ENCODE measurements at regions not wholly inside any gene's neighbourhood (a gene's known extent, or its start where the extent isn't known, plus 50 kb on each side); places are given as distances from the start of the nearest gene placed in this dataset.

- DNase-seq: no peak
- Mint-ChIP-seq H3K4me1 (ENCODE audit: low read depth, unreplicated experiment) (no peaks in the 10 kb centered on the region), H3K36me3 (ENCODE audit: insufficient read depth, unreplicated experiment) (no peaks in the 10 kb centered on the region), H3K9me3 (ENCODE audit: unreplicated experiment) (no peaks in the 10 kb centered on the region), H3K4me3 (ENCODE audit: unreplicated experiment) (no peak overlapping the region), H3K27ac (ENCODE audit: unreplicated experiment) (no peak overlapping the region), H3K27me3 (ENCODE audit: insufficient read depth, unreplicated experiment) (peaks cover 2% of the 10 kb centered on the region)
- intact Hi-C loops (cut with micrococcal nuclease; ENCODE audit: unreplicated experiment): no loop called here
- BruUV-seq (replicated peaks): no TSS peak
- no peaks in the 10 kb centered on the region for H3K9me3 ChIP-seq
- no peak overlapping the region for H3K4me3 ChIP-seq (ENCODE audit: low read depth, low read length)
- H3K36me3 ChIP-seq (ENCODE audit: control insufficient read depth, insufficient read depth, low read length): no peaks in the 10 kb centered on the region
- POLR2A ChIA-PET: no interaction called here
- no peaks in the 10 kb centered on the region for H3K27me3 ChIP-seq (replicated peaks; ENCODE audit: control insufficient read depth, insufficient read depth, low read length)
- TF ChIP-seq, protein P1, sequence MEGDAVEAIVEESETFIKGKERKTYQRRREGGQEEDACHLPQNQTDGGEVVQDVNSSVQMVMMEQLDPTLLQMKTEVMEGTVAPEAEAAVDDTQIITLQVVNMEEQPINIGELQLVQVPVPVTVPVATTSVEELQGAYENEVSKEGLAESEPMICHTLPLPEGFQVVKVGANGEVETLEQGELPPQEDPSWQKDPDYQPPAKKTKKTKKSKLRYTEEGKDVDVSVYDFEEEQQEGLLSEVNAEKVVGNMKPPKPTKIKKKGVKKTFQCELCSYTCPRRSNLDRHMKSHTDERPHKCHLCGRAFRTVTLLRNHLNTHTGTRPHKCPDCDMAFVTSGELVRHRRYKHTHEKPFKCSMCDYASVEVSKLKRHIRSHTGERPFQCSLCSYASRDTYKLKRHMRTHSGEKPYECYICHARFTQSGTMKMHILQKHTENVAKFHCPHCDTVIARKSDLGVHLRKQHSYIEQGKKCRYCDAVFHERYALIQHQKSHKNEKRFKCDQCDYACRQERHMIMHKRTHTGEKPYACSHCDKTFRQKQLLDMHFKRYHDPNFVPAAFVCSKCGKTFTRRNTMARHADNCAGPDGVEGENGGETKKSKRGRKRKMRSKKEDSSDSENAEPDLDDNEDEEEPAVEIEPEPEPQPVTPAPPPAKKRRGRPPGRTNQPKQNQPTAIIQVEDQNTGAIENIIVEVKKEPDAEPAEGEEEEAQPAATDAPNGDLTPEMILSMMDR (IDR thresholded peaks at IDR 0.05; ENCODE audit: insufficient read depth in 1 of 2, low read depth in 1 of 2, low read length in 1 of 2, severe bottlenecking in 1 of 2, unreplicated experiment in 1 of 2): no peak
- CTCF ChIA-PET: no interaction called here
- H3K4me1 ChIP-seq: no peaks in the 10 kb centered on the region
Observed at GRCh38 chr20:21862956-21863355, 157.5 kb downstream of the PAX1 start.

DNA sequence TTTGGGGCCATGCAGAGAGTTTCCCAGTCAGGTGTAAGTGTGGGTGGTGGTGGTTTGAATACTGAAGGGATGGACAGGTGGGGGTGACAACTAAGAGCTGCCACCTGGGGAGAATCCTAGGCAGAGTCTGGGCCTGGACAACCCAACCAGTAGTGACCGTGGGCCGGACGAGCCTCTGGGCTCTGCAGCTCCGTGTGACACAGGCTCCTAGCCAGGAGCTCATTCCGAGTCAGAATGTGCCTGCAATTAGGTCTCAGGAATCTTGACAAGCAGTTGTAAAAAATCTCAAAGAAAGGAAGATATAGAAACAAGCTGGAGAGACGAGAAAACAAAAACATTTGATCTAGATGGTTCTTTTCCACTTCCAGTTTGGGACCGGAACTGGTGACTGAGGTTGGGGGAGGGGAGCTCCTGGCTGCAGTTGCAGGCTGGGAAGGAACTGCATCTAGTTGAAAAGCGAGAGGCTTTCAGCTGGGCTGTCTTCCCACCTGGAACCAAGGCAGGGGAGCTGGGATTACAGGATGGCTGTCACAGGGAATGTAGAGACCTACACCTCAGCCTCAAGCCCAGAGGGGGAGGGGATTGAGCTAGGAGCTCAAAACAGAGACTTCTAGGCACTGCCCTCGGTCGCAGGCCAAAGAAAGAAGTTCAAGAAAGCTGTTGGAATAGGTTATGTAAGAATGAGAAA is 156.9 kb downstream of the PAX1 start:
- no peak for DNase-seq
- Histone ChIP-seq H3K36me3 (ENCODE audit: control insufficient read depth, insufficient read depth, low read length) (no peaks in the 10 kb centered on the region), H3K27me3 (replicated peaks; ENCODE audit: control insufficient read depth, insufficient read depth, low read length) (no peaks in the 10 kb centered on the region), H3K4me3 (ENCODE audit: low read depth, low read length) (no peak overlapping the region), H3K4me1 (no peaks in the 10 kb centered on the region), H3K9me3 (no peaks in the 10 kb centered on the region)
- peaks cover 2% of the 10 kb centered on the region for H3K27me3 Mint-ChIP-seq (ENCODE audit: insufficient read depth, unreplicated experiment)
- POLR2A ChIA-PET: no interaction called here
- BruUV-seq (replicated peaks): no TSS peak
- H3K9me3 Mint-ChIP-seq (ENCODE audit: unreplicated experiment): no peaks in the 10 kb centered on the region
- CTCF ChIA-PET: no interaction called here
- TF ChIP-seq, protein P1 (IDR thresholded peaks at IDR 0.05; ENCODE audit: insufficient read depth in 1 of 2, low read depth in 1 of 2, low read length in 1 of 2, severe bottlenecking in 1 of 2, unreplicated experiment in 1 of 2): no peak
- H3K27ac Mint-ChIP-seq (ENCODE audit: unreplicated experiment): no peak overlapping the region
- no peak overlapping the region for H3K4me3 Mint-ChIP-seq (ENCODE audit: unreplicated experiment)
- intact Hi-C loops (cut with micrococcal nuclease; ENCODE audit: unreplicated experiment): no loop called here
- no peaks in the 10 kb centered on the region for H3K36me3 Mint-ChIP-seq (ENCODE audit: insufficient read depth, unreplicated experiment)
- H3K4me1 Mint-ChIP-seq (ENCODE audit: low read depth, unreplicated experiment): no peaks in the 10 kb centered on the region

- no peaks in the 10 kb centered on the region for H3K9me3 ChIP-seq
- CTCF ChIA-PET: no interaction called here
- no peak for DNase-seq
- BruUV-seq (replicated peaks): no TSS peak
- TF ChIP-seq, protein P1 (IDR thresholded peaks at IDR 0.05; ENCODE audit: insufficient read depth in 1 of 2, low read depth in 1 of 2, low read length in 1 of 2, severe bottlenecking in 1 of 2, unreplicated experiment in 1 of 2): no peak
- no peak overlapping the region for H3K27ac Mint-ChIP-seq (ENCODE audit: unreplicated experiment)
- no peaks in the 10 kb centered on the region for H3K36me3 Mint-ChIP-seq (ENCODE audit: insufficient read depth, unreplicated experiment)
- no peaks in the 10 kb centered on the region for H3K4me1 Mint-ChIP-seq (ENCODE audit: low read depth, unreplicated experiment)
- no peaks in the 10 kb centered on the region for H3K9me3 Mint-ChIP-seq (ENCODE audit: unreplicated experiment)
- intact Hi-C loops (cut with micrococcal nuclease; ENCODE audit: unreplicated experiment): no loop called here
- H3K27me3 Mint-ChIP-seq (ENCODE audit: insufficient read depth, unreplicated experiment): peaks cover 14% of the 10 kb centered on the region
- no peak overlapping the region for H3K4me3 ChIP-seq (ENCODE audit: low read depth, low read length)
- no peak overlapping the region for H3K4me3 Mint-ChIP-seq (ENCODE audit: unreplicated experiment)
- H3K4me1 ChIP-seq: no peaks in the 10 kb centered on the region
- no peaks in the 10 kb centered on the region for H3K36me3 ChIP-seq (ENCODE audit: control insufficient read depth, insufficient read depth, low read length)
- POLR2A ChIA-PET: no interaction called here
- H3K27me3 ChIP-seq (replicated peaks; ENCODE audit: control insufficient read depth, insufficient read depth, low read length): no peaks in the 10 kb centered on the region
Observed at GRCh38 chr20:21840991-21841390, 135.5 kb downstream of the PAX1 start.

Data from Caco-2 (cell line).